ENCODE measurements at regions not wholly inside any gene's neighbourhood (a gene's known extent, or its start where the extent isn't known, plus 50 kb on each side); places are given as distances from the start of the nearest gene placed in this dataset.
A peak's percentile ranks its signal among the peaks of the same experiment; 100 is the strongest.
"Not testable (repeated sequence)": the region's sequence is repeated elsewhere in the genome, so short reads cannot be mapped to it uniquely, and the experiment has no call there.

GRCh38 chr22:44650806-44651205, 51.2 kb upstream of the PRR5 start:
- peak in 1 of 2 donors; percentile 48 for DNase-seq

- no peak for DNase-seq
Measured at GRCh38 chr22:44648821-44649565, 53.0 kb upstream of the PRR5 start.

GRCh38 chr22:44648085-44648820, 53.8 kb upstream of the PRR5 start:
- DNase-seq, result no peak

GRCh38 chr22:44647141-44647540, 54.9 kb upstream of the PRR5 start:
- DNase-seq, result no peak

- no peak for DNase-seq
Measured at GRCh38 chr22:44646668-44647067, 55.3 kb upstream of the PRR5 start.

- no peak for DNase-seq
Measured at GRCh38 chr22:44646141-44646540, 55.9 kb upstream of the PRR5 start.

GRCh38 chr22:44645531-44645930, 56.5 kb upstream of the PRR5 start:
- DNase-seq, result no peak

- no peak for DNase-seq
Measured at GRCh38 chr22:44645083-44645482, 56.9 kb upstream of the PRR5 start.

GRCh38 chr22:44643526-44644101, 58.4 kb upstream of the PRR5 start:
- not testable (repeated sequence) for DNase-seq

GRCh38 chr22:44642096-44642644, 59.8 kb upstream of the PRR5 start:
- DNase-seq, result no peak

GRCh38 chr22:44640618-44641155, 61.3 kb upstream of the PRR5 start:
- DNase-seq, result no peak

- no peak for DNase-seq
Measured at GRCh38 chr22:44639891-44640617, 62.0 kb upstream of the PRR5 start.

GRCh38 chr22:44638971-44639760, 62.8 kb upstream of the PRR5 start:
- no peak for DNase-seq

- DNase-seq, result not testable (repeated sequence)
Measured at GRCh38 chr22:44636502-44637206, 65.3 kb upstream of the PRR5 start.

GRCh38 chr22:44635567-44635966, 66.4 kb upstream of the PRR5 start:
- not testable (repeated sequence) for DNase-seq

- DNase-seq, result no peak
Measured at GRCh38 chr22:44634426-44635321, 67.3 kb upstream of the PRR5 start.

GRCh38 chr22:44633647-44634046, 68.4 kb upstream of the PRR5 start:
- DNase-seq, result no peak

- peak in 1 of 2 donors; percentile 9 for DNase-seq
Measured at GRCh38 chr22:44632541-44633396, 69.2 kb upstream of the PRR5 start.

- DNase-seq, result no peak
Measured at GRCh38 chr22:44630826-44631225, 71.2 kb upstream of the PRR5 start.
